Gastroesophageal sphincter (tissue), 3 donors: ENCODE measurements at regions not wholly inside any gene's neighbourhood (a gene's known extent, or its start where the extent isn't known, plus 50 kb on each side); places are given as distances from the start of the nearest gene placed in this dataset.

Source experiments
- CTCF ChIP-seq, 4 experiments: fragments of 200-600 bp in 2 of 4; fragments of 450-650 bp in 2 of 4; sonication (generic) in 1 of 4; IDR thresholded peaks; one replicate each; pipeline ENCODE4 v1.5.1; 2017 to 2019; ENCODE audit warnings: antibody characterized with exemption in 4 of 4, mild to moderate bottlenecking in 2 of 4, moderate library complexity in 2 of 4
- POLR2A ChIP-seq, 2 donors: fragments of 450-650 bp; IDR thresholded peaks; one replicate each; pipeline ENCODE4 v1.6.1; 2017; ENCODE audit warnings: antibody characterized with exemption in 2 of 2, mild to moderate bottlenecking in 2 of 2, moderate library complexity in 1 of 2

DNA sequence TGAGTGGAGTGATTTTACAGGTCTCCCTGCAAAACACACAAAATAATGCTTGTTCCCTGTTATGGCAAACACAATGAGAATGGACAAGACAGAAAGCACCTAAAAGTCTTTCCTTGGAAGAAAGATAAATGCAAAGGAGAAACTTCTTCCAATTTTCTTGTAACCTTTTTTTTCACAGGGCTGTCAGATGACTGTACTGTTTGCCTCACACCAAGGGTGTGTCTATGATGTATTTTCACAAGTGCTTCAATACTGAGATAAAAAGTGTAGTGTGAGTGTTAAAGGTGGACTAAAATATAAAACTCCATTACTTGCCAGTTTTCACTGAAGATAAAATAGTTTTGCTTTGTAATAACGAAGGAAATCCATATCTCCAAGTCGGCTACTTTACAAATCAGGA, 194.5 kb downstream of the CENPW start:
- no peak for TF ChIP-seq CTCF (IDR thresholded peaks at IDR 0.05)
- TF ChIP-seq POLR2A (IDR thresholded peaks at IDR 0.05): no peak
